Right atrium auricular region (tissue), 2 donors: ENCODE measurements at regions not wholly inside any gene's neighbourhood (a gene's known extent, or its start where the extent isn't known, plus 50 kb on each side); places are given as distances from the start of the nearest gene placed in this dataset.

Experiments used
- DNase-seq: peaks from one replicate; pipeline ENCODE4 v3.0.0-alpha.2; 2019; ENCODE audit warnings: low spot score
- H3K27ac ChIP-seq, 2 donors: fragments of 200-600 bp; sonication (generic); 1 replicate in 1 of 2; 2 replicates in 1 of 2; pipeline ENCODE4 v1.5.1; 2016 to 2019
- H3K27me3 ChIP-seq, 2 donors: fragments of 200-600 bp; sonication (generic); one replicate each; pipeline versions ENCODE4 v1.5.1 to v1.6.0; 2017 to 2019
- H3K36me3 ChIP-seq: fragments of 200-600 bp; sonication (generic); one replicate; pipeline ENCODE4 v1.5.1; 2016
- H3K4me1 ChIP-seq, 2 donors: fragments of 200-600 bp; sonication (generic); one replicate each; pipeline versions ENCODE4 v1.5.1 to v1.6.0; 2017 to 2019
- H3K4me3 ChIP-seq, 2 donors: fragments of 200-600 bp; sonication (generic); 1 replicate in 1 of 2; 2 replicates in 1 of 2; pipeline ENCODE4 v1.5.1; 2017 to 2019; ENCODE audit warnings: mild to moderate bottlenecking in 1 of 2, moderate library complexity in 1 of 2
- H3K9me3 ChIP-seq, 2 donors: fragments of 200-600 bp; sonication (generic); one replicate each; pipeline ENCODE4 v1.5.1; 2019
- TF ChIP-seq, protein P1 (sequence below), 2 donors: fragments of 200-600 bp; sonication (generic); IDR thresholded peaks; one replicate each; pipeline ENCODE4 v1.5.1; 2019; ENCODE audit warnings: antibody characterized with exemption in 2 of 2

DNA sequence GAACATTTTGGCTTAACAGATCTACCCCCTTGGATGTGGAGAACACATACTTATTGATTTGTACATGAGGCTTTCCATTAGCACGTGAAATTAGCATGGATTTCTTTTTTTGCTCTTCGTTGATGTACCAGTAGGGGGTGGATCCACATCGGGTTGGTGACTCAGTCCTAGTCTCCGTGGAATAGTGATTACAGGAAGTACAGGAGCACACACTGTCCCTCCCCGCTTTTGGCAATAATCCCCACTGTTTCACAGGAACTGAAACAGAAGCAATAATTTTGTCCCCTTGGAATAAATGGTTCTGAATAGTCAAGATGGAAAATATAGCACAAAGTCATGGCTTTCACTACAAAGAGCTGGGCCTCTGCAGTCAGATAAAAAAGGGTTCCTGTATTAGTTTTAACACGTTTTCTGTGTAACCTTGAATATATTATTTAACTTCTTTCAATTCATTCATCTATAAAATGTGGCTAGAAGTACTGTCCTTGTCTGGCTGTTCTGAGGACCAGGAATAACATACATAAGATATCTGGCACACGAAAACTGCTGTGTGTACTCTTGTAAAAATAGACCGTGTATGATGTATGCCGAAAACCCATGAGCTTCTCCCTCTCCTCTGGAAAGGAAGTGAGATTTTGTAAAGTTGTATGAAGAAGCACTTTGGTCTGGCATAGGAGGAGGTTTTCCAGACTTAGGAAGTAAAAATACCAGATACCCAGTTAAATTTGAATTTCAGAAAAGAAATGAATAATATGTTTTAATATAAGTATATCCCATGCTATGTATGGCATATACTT lies 229.2 kb downstream of the GALR1 start:
- no peaks in the 10 kb centered on the region for H3K9me3 ChIP-seq
- H3K27me3 ChIP-seq, result no peaks in the 10 kb centered on the region
- TF ChIP-seq, protein P1, sequence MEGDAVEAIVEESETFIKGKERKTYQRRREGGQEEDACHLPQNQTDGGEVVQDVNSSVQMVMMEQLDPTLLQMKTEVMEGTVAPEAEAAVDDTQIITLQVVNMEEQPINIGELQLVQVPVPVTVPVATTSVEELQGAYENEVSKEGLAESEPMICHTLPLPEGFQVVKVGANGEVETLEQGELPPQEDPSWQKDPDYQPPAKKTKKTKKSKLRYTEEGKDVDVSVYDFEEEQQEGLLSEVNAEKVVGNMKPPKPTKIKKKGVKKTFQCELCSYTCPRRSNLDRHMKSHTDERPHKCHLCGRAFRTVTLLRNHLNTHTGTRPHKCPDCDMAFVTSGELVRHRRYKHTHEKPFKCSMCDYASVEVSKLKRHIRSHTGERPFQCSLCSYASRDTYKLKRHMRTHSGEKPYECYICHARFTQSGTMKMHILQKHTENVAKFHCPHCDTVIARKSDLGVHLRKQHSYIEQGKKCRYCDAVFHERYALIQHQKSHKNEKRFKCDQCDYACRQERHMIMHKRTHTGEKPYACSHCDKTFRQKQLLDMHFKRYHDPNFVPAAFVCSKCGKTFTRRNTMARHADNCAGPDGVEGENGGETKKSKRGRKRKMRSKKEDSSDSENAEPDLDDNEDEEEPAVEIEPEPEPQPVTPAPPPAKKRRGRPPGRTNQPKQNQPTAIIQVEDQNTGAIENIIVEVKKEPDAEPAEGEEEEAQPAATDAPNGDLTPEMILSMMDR (IDR thresholded peaks at IDR 0.05), result peak in 1 of 2 donors; percentile 54
- H3K4me1 ChIP-seq, result no peaks in the 10 kb centered on the region
- peak; percentile 66 for DNase-seq
- H3K4me3 ChIP-seq, result no peak overlapping the region
- peak overlapping the region; percentile 9 to 46 for H3K27ac ChIP-seq
- no peaks in the 10 kb centered on the region for H3K36me3 ChIP-seq

DNA sequence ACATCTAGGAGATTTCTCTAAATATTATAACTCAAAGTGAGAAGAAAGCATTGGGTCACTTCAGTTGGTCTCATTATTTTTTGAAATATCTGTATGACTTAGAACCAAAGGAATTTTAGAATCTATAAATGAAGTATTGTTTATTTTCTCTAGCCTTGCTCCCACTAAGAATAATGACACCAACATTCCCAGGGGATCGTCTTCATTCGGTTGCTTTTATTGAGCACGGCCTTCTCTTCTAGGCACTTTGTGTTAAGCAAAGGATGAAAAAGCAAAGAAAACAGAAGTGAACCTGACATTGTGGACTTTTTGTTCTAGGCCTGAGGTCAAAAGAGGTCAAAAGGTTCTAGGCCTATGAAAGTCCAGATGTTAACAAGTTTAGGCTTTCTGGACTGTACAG lies 231.9 kb downstream of the GALR1 start:
- no peaks in the 10 kb centered on the region for H3K9me3 ChIP-seq
- TF ChIP-seq, protein P1 (IDR thresholded peaks at IDR 0.05), result no peak
- H3K27me3 ChIP-seq, result no peaks in the 10 kb centered on the region
- no peak overlapping the region for H3K27ac ChIP-seq
- H3K36me3 ChIP-seq, result no peaks in the 10 kb centered on the region
- no peaks in the 10 kb centered on the region for H3K4me1 ChIP-seq
- no peak for DNase-seq
- no peak overlapping the region for H3K4me3 ChIP-seq

- no peaks in the 10 kb centered on the region for H3K27me3 ChIP-seq
- no peak for DNase-seq
- H3K36me3 ChIP-seq, result no peaks in the 10 kb centered on the region
- no peaks in the 10 kb centered on the region for H3K4me1 ChIP-seq
- no peak overlapping the region for H3K4me3 ChIP-seq
- TF ChIP-seq, protein P1 (IDR thresholded peaks at IDR 0.05), result no peak
- no peak overlapping the region for H3K27ac ChIP-seq
- no peaks in the 10 kb centered on the region for H3K9me3 ChIP-seq
These were observed 232.8 kb downstream of the GALR1 start for GRCh38 chr18:77482190-77483085.

DNA sequence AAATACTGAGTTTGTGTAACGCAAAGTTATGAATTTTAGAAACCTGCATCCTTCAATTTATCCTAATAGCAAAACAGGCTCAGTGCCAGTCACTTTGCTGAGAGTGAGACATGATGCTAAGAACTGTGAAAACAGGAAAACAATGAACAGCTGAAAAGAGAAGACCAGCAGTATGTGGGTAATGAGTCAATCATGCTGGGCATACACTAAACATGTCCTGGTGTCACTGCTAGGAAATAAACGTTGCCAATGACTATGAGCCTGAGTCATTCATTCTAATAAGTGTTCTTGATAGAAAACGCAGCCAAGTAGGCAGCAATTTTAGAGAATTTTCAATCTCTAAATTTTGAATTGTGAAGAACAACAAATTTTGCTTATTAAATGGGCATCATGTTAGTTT lies 237.3 kb downstream of the GALR1 start:
- Histone ChIP-seq H3K4me3 (no peak overlapping the region), H3K27me3 (no peaks in the 10 kb centered on the region), H3K4me1 (no peaks in the 10 kb centered on the region), H3K9me3 (peaks cover 0 to 6% of the 10 kb centered on the region in 2 donors), H3K36me3 (no peaks in the 10 kb centered on the region), H3K27ac (no peak overlapping the region)
- TF ChIP-seq, protein P1 (IDR thresholded peaks at IDR 0.05), result no peak
- DNase-seq, result no peak

- TF ChIP-seq, protein P1 (IDR thresholded peaks at IDR 0.05), result no peak
- Histone ChIP-seq H3K4me3 (no peak overlapping the region), H3K4me1 (no peaks in the 10 kb centered on the region), H3K9me3 (peaks cover 0 to 6% of the 10 kb centered on the region in 2 donors), H3K27ac (no peak overlapping the region), H3K36me3 (no peaks in the 10 kb centered on the region), H3K27me3 (no peaks in the 10 kb centered on the region)
- DNase-seq, result no peak
These were observed 238.5 kb downstream of the GALR1 start for GRCh38 chr18:77487951-77488740.
